CD14-positive monocyte (primary cell): ENCODE measurements at regions not wholly inside any gene's neighbourhood (a gene's known extent, or its start where the extent isn't known, plus 50 kb on each side); places are given as distances from the start of the nearest gene placed in this dataset.

ENCODE experiments used
- DNase-seq, 3 donors: peaks; one replicate each; pipeline ENCODE4 v3.0.0-alpha.2; 2011 to 2022
- H2AFZ ChIP-seq: 2 replicates; pipeline ENCODE4 v1.6.0; 2012; ENCODE audit warnings: mild to moderate bottlenecking, low read depth, low read length, inconsistent platforms; ENCODE audit not compliant: insufficient read depth, poor library complexity, severe bottlenecking
- H3K27ac ChIP-seq, 2 donors: 1 replicate in 1 of 2; 2 replicates in 1 of 2; pipeline ENCODE4 v1.5.1; 2012 to 2013; ENCODE audit warnings: low read length in 2 of 2, control low read depth in 1 of 2, inconsistent platforms in 1 of 2, low read depth in 1 of 2, mild to moderate bottlenecking in 1 of 2
- H3K27me3 ChIP-seq, 2 donors: one replicate each; pipeline versions ENCODE4 v1.6.0 to v1.6.1; 2011 to 2013; ENCODE audit warnings: low read length in 2 of 2; ENCODE audit not compliant: control insufficient read depth in 2 of 2, insufficient read depth in 2 of 2
- H3K36me3 ChIP-seq, 2 donors: replicated peaks in 1 of 2; 1 replicate in 1 of 2; 2 replicates in 1 of 2; pipeline versions ENCODE4 v1.5.1 to v1.6.1; 2012 to 2013; ENCODE audit warnings: low read length in 2 of 2, control low read depth in 1 of 2, inconsistent platforms in 1 of 2, mild to moderate bottlenecking in 1 of 2; ENCODE audit not compliant: insufficient read depth in 2 of 2, control insufficient read depth in 1 of 2
- H3K4me1 ChIP-seq, 2 donors: 1 replicate in 1 of 2; 2 replicates in 1 of 2; pipeline versions ENCODE4 v1.5.1 to v1.6.1; 2012 to 2013; ENCODE audit warnings: low read length in 2 of 2, control low read depth in 1 of 2, inconsistent platforms in 1 of 2, mild to moderate bottlenecking in 1 of 2, moderate library complexity in 1 of 2; ENCODE audit not compliant: insufficient read depth in 2 of 2, control insufficient read depth in 1 of 2
- H3K4me2 ChIP-seq: replicated peaks from 2 replicates; pipeline ENCODE3; 2012; ENCODE audit warnings: low read length, moderate library complexity, mild to moderate bottlenecking; ENCODE audit not compliant: poor library complexity, severe bottlenecking; ENCODE audit errors: extremely low read depth
- H3K4me3 ChIP-seq, 3 experiments: fragments of 200-600 bp in 1 of 3; sonication (generic) in 1 of 3; replicated peaks in 1 of 3; 1 replicate in 2 of 3; 2 replicates in 1 of 3; pipeline ENCODE4 v1.5.1; 2011 to 2013; ENCODE audit warnings: low read length in 3 of 3, mild to moderate bottlenecking in 3 of 3, control low read depth in 2 of 3, low read depth in 2 of 3, inconsistent platforms in 1 of 3, moderate library complexity in 1 of 3
- H3K79me2 ChIP-seq: 2 replicates; pipeline ENCODE4 v1.6.0; 2012; ENCODE audit warnings: mild to moderate bottlenecking, control low read depth, inconsistent platforms, low read length, moderate library complexity; ENCODE audit not compliant: insufficient read depth
- H3K9ac ChIP-seq: 2 replicates; pipeline ENCODE4 v1.6.0; 2017; ENCODE audit warnings: low read length, mild to moderate bottlenecking; ENCODE audit not compliant: insufficient read depth, poor library complexity, severe bottlenecking
- H3K9me3 ChIP-seq, 2 donors: replicated peaks in 1 of 2; 1 replicate in 1 of 2; 2 replicates in 1 of 2; pipeline versions ENCODE4 v1.5.1 to v1.6.1; 2012 to 2013; ENCODE audit warnings: low read length in 2 of 2, control low read depth in 1 of 2; ENCODE audit not compliant: control insufficient read depth in 1 of 2, insufficient read depth in 1 of 2
- H4K20me1 ChIP-seq: 2 replicates; pipeline ENCODE4 v1.6.0; 2012; ENCODE audit warnings: mild to moderate bottlenecking, low read length, control low read depth, moderate library complexity; ENCODE audit not compliant: insufficient read depth
- H3K27ac Mint-ChIP-seq, 7 donors: one replicate each; pipeline ENCODE4 v1.8.0; 2020; ENCODE audit warnings: mild to moderate bottlenecking in 7 of 7, mixed read lengths in 7 of 7, moderate library complexity in 6 of 7, inconsistent platforms in 2 of 7
- H3K27me3 Mint-ChIP-seq, 3 donors: one replicate each; pipeline ENCODE4 v1.8.0; 2021 to 2022; ENCODE audit warnings: low read depth in 3 of 3, mild to moderate bottlenecking in 3 of 3, mixed read lengths in 3 of 3, moderate library complexity in 3 of 3, inconsistent platforms in 1 of 3
- H3K36me3 Mint-ChIP-seq, 2 donors: one replicate each; pipeline ENCODE4 v1.8.0; 2020; ENCODE audit warnings: mixed read lengths in 2 of 2, inconsistent platforms in 1 of 2, mild to moderate bottlenecking in 1 of 2
- H3K4me1 Mint-ChIP-seq: one replicate; pipeline ENCODE4 v1.8.0; 2020; ENCODE audit warnings: mild to moderate bottlenecking, mixed read lengths
- H3K4me3 Mint-ChIP-seq, 2 donors: one replicate each; pipeline ENCODE4 v1.8.0; 2020; ENCODE audit warnings: mild to moderate bottlenecking in 2 of 2, mixed read lengths in 2 of 2, moderate library complexity in 1 of 2
- H3K9me3 Mint-ChIP-seq, 7 donors: one replicate each; pipeline ENCODE4 v1.8.0; 2020 to 2022; ENCODE audit warnings: mixed read lengths in 7 of 7, mild to moderate bottlenecking in 6 of 7, moderate library complexity in 6 of 7, inconsistent platforms in 2 of 7
- WGBS: methylation state at CpG from one replicate; pipeline ENCODE4 v1.1.5; 2013; ENCODE audit warnings: missing lambda C conversion rate; ENCODE audit not compliant: insufficient coverage; 5-methylcytosine and 5-hydroxymethylcytosine counted together
- intact Hi-C, 2 donors: fragments of 100-400 bp; cut with micrococcal nuclease; formaldehyde crosslinking; loops; one replicate each; pipeline versions ENCODE4 v1.15.0 to v1.15.1; 2023
- TF ChIP-seq, protein P1 (sequence below): fragments of 200-600 bp; IDR thresholded peaks from one replicate; pipeline ENCODE4 v1.8.0; 2022; ENCODE audit warnings: antibody characterized with exemption, mild to moderate bottlenecking

DNA sequence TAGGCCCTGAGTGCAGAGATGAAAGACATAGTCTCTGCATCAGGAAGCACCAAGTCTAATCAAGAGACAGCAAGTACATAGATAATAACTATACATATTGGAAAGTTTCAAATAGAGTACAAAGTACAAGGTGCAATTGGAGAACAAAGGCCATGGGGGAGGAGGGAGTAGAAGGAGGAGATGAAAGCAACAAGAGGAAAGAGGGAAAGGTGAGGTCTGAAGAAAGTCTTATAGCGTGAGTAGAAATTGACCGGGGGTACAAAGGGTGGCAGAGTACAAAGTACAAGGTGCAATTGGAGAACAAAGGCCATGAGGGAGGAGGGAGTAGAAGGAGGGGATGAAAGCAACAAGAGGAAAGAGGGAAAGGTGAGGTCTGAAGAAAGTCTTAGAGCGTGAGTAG lies 244.2 kb upstream of the JUN start:
- intact Hi-C loops: loop anchor here in 1 of 2 donors (10.0 kb wide), 1 partner anchor 647 kb away; no protein-coding TSS in a partner anchor
- no peak overlapping the region for H3K4me3 Mint-ChIP-seq

DNA sequence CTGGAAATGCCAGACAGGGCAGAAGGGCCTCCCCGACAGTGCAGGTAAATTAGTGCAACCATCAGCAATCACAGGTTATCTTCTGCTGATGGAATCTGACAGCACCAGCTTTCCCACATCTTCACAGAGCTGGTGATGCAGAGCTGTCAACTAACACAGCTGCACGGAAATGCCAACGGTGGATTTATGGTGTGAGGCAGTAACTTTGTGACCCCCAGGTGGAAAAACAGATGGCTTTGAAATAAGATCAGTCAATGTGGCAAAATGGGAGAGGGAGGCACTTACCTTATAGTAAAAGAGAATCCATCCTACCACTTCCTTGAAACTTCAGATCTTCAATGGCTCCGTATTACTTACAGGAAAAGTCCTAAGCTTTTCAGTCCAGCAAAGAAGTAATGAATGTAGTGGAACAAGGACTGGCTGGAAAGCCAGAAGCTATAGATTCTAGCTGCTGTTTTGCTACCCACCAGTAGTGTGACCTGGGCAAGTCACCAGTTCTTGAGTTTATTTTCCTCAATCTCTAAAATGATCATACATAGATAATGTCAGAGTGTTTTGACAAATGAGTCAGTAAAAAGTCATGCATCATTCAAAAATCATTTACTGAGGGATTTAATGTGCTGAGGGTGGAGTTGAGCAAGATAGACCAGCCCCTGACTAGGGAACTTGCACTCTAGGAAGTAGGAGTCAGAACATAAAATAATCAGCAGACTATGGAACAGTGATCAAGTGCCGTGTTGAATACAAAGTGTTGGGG lies 245.7 kb upstream of the JUN start:
- no peak overlapping the region for H3K27ac Mint-ChIP-seq
- 75% methylated on average over 1 of the region's 5 CpGs for WGBS
- Histone ChIP-seq H3K27ac (no peak overlapping the region), H3K36me3 (no peaks in the 10 kb centered on the region), H2AFZ (no peak overlapping the region), H3K79me2 (no peaks in the 10 kb centered on the region), H4K20me1 (no peaks in the 10 kb centered on the region), H3K4me3 (no peak overlapping the region), H3K27me3 (no peaks in the 10 kb centered on the region), H3K9ac (no peak overlapping the region), H3K4me1 (no peaks in the 10 kb centered on the region), H3K9me3 (no peaks in the 10 kb centered on the region), H3K4me2 (no peak overlapping the region)
- peaks cover 0 to 6% (median 4%) of the 10 kb centered on the region in 3 donors for H3K27me3 Mint-ChIP-seq
- no peak overlapping the region for H3K4me3 Mint-ChIP-seq
- TF ChIP-seq, protein P1, sequence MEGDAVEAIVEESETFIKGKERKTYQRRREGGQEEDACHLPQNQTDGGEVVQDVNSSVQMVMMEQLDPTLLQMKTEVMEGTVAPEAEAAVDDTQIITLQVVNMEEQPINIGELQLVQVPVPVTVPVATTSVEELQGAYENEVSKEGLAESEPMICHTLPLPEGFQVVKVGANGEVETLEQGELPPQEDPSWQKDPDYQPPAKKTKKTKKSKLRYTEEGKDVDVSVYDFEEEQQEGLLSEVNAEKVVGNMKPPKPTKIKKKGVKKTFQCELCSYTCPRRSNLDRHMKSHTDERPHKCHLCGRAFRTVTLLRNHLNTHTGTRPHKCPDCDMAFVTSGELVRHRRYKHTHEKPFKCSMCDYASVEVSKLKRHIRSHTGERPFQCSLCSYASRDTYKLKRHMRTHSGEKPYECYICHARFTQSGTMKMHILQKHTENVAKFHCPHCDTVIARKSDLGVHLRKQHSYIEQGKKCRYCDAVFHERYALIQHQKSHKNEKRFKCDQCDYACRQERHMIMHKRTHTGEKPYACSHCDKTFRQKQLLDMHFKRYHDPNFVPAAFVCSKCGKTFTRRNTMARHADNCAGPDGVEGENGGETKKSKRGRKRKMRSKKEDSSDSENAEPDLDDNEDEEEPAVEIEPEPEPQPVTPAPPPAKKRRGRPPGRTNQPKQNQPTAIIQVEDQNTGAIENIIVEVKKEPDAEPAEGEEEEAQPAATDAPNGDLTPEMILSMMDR: no peak
- H3K9me3 Mint-ChIP-seq: peaks cover 0 to 5% (median 2%) of the 10 kb centered on the region in 7 donors
- no peak for DNase-seq
- no peaks in the 10 kb centered on the region for H3K36me3 Mint-ChIP-seq
- intact Hi-C loops: loop anchor here in 1 of 2 donors (10.0 kb wide), 1 partner anchor 645 kb away; no protein-coding TSS in a partner anchor
- peaks cover 5% of the 10 kb centered on the region for H3K4me1 Mint-ChIP-seq

More for the DNA sequence above, 244.2 kb upstream of the JUN start:
- Histone ChIP-seq H3K4me3 (no peak overlapping the region), H3K36me3 (no peaks in the 10 kb centered on the region), H2AFZ (no peak overlapping the region), H4K20me1 (no peaks in the 10 kb centered on the region), H3K4me2 (no peak overlapping the region), H3K27ac (no peak overlapping the region), H3K79me2 (no peaks in the 10 kb centered on the region), H3K9me3 (no peaks in the 10 kb centered on the region), H3K4me1 (no peaks in the 10 kb centered on the region), H3K27me3 (no peaks in the 10 kb centered on the region), H3K9ac (no peak overlapping the region)
- TF ChIP-seq, protein P1: no peak
- H3K27ac Mint-ChIP-seq: no peak overlapping the region
- no peaks in the 10 kb centered on the region for H3K36me3 Mint-ChIP-seq
- H3K4me1 Mint-ChIP-seq: peaks cover 5% of the 10 kb centered on the region
- 100% methylated on average over 2 of the region's 3 CpGs for WGBS
- H3K27me3 Mint-ChIP-seq: peaks cover 0 to 6% (median 4%) of the 10 kb centered on the region in 3 donors
- DNase-seq: no peak
- H3K9me3 Mint-ChIP-seq: peaks cover 0 to 5% (median 2%) of the 10 kb centered on the region in 7 donors
